Vagina (tissue), 2 donors: ENCODE measurements at regions not wholly inside any gene's neighbourhood (a gene's known extent, or its start where the extent isn't known, plus 50 kb on each side); places are given as distances from the start of the nearest gene placed in this dataset.
"Not testable (repeated sequence)": the region's sequence is repeated elsewhere in the genome, so short reads cannot be mapped to it uniquely, and the experiment has no call there.

Experiments used
- DNase-seq, 2 donors: peaks; one replicate each; pipeline ENCODE4 v3.0.0-alpha.2; 2017; ENCODE audit errors: extremely low spot score in 2 of 2
- H3K27ac ChIP-seq: fragments of 200-600 bp; sonication (generic); one replicate; pipeline ENCODE4 v1.5.1; 2019
- H3K27me3 ChIP-seq: fragments of 200-600 bp; sonication (generic); one replicate; pipeline ENCODE4 v1.5.1; 2019
- H3K36me3 ChIP-seq, 2 donors: fragments of 200-600 bp; sonication (generic); one replicate each; pipeline ENCODE4 v1.5.1; 2017 to 2019
- H3K4me1 ChIP-seq: fragments of 200-600 bp; sonication (generic); one replicate; pipeline ENCODE4 v1.5.1; 2019
- H3K4me3 ChIP-seq, 2 donors: fragments of 200-600 bp; sonication (generic); 1 replicate in 1 of 2; 2 replicates in 1 of 2; pipeline ENCODE4 v1.5.1; 2016 to 2019
- H3K9me3 ChIP-seq: fragments of 200-600 bp; sonication (generic); one replicate; pipeline ENCODE4 v1.5.1; 2019
- POLR2A ChIP-seq, 2 donors: fragments of 450-650 bp; IDR thresholded peaks; one replicate each; pipeline ENCODE4 v1.6.1; 2017; ENCODE audit warnings: antibody characterized with exemption in 2 of 2, mild to moderate bottlenecking in 2 of 2, moderate library complexity in 2 of 2
- POLR2AphosphoS5 ChIP-seq, 2 donors: sonication (generic); formaldehyde crosslinking; IDR thresholded peaks; one replicate each; pipeline ENCODE4 v1.9.0; 2017; ENCODE audit warnings: antibody characterized with exemption in 2 of 2, mild to moderate bottlenecking in 2 of 2, low read depth in 1 of 2; ENCODE audit not compliant: insufficient read depth in 1 of 2
- intact Hi-C: fragments of 100-400 bp; cut with DNase I; formaldehyde crosslinking; loops from one replicate; pipeline ENCODE4 v1.15.1; 2023
- TF ChIP-seq, protein P1 (sequence below), 3 experiments: fragments of 450-650 bp in 2 of 3; fragments of 200-600 bp in 1 of 3; sonication (generic) in 1 of 3; IDR thresholded peaks; one replicate each; pipeline ENCODE4 v1.5.1; 2017 to 2019; ENCODE audit warnings: antibody characterized with exemption in 3 of 3, mild to moderate bottlenecking in 2 of 3, moderate library complexity in 2 of 3

GRCh38 chr14:30193845-30194501, 266.3 kb upstream of the PRKD1 start:
- H3K27me3 ChIP-seq = no peaks in the 10 kb centered on the region
- H3K27ac ChIP-seq = no peak overlapping the region

GRCh38 chr14:30194741-30195148, 267.1 kb upstream of the PRKD1 start:
- TF ChIP-seq POLR2A (IDR thresholded peaks at IDR 0.05) (no peak), POLR2AphosphoS5 (IDR thresholded peaks at IDR 0.05; ENCODE audit: insufficient read depth in 1 of 2, low read depth in 1 of 2) (no peak)
- TF ChIP-seq, protein P1, sequence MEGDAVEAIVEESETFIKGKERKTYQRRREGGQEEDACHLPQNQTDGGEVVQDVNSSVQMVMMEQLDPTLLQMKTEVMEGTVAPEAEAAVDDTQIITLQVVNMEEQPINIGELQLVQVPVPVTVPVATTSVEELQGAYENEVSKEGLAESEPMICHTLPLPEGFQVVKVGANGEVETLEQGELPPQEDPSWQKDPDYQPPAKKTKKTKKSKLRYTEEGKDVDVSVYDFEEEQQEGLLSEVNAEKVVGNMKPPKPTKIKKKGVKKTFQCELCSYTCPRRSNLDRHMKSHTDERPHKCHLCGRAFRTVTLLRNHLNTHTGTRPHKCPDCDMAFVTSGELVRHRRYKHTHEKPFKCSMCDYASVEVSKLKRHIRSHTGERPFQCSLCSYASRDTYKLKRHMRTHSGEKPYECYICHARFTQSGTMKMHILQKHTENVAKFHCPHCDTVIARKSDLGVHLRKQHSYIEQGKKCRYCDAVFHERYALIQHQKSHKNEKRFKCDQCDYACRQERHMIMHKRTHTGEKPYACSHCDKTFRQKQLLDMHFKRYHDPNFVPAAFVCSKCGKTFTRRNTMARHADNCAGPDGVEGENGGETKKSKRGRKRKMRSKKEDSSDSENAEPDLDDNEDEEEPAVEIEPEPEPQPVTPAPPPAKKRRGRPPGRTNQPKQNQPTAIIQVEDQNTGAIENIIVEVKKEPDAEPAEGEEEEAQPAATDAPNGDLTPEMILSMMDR (IDR thresholded peaks at IDR 0.05) = no peak

More at GRCh38 chr14:30193845-30194501, 266.3 kb upstream of the PRKD1 start:
- no peaks in the 10 kb centered on the region for H3K9me3 ChIP-seq
- DNase-seq = no peak
- TF ChIP-seq POLR2AphosphoS5 (IDR thresholded peaks at IDR 0.05; ENCODE audit: insufficient read depth in 1 of 2, low read depth in 1 of 2) = no peak
- TF ChIP-seq POLR2A (IDR thresholded peaks at IDR 0.05) = no peak
- TF ChIP-seq, protein P1 (IDR thresholded peaks at IDR 0.05) = no peak
- H3K36me3 ChIP-seq = no peaks in the 10 kb centered on the region
- no peak overlapping the region for H3K4me3 ChIP-seq
- intact Hi-C loops = no loop called here
- H3K4me1 ChIP-seq = no peaks in the 10 kb centered on the region

GRCh38 chr14:30195941-30196340, 268.3 kb upstream of the PRKD1 start:
- H3K27me3 ChIP-seq = no peaks in the 10 kb centered on the region
- no peak for DNase-seq
- H3K36me3 ChIP-seq = no peaks in the 10 kb centered on the region
- TF ChIP-seq, protein P1 (IDR thresholded peaks at IDR 0.05) = no peak
- TF ChIP-seq POLR2AphosphoS5 (IDR thresholded peaks at IDR 0.05; ENCODE audit: insufficient read depth in 1 of 2, low read depth in 1 of 2) (no peak), POLR2A (IDR thresholded peaks at IDR 0.05) (no peak)
- no peak overlapping the region for H3K4me3 ChIP-seq
- no peaks in the 10 kb centered on the region for H3K9me3 ChIP-seq
- intact Hi-C loops = no loop called here
- H3K27ac ChIP-seq = no peak overlapping the region
- no peaks in the 10 kb centered on the region for H3K4me1 ChIP-seq

More at GRCh38 chr14:30194741-30195148, 267.1 kb upstream of the PRKD1 start:
- Histone ChIP-seq H3K4me3 (no peak overlapping the region), H3K4me1 (no peaks in the 10 kb centered on the region), H3K27ac (no peak overlapping the region), H3K9me3 (no peaks in the 10 kb centered on the region), H3K27me3 (no peaks in the 10 kb centered on the region), H3K36me3 (no peaks in the 10 kb centered on the region)
- intact Hi-C loops = no loop called here
- no peak for DNase-seq

- intact Hi-C loops = no loop called here
- Histone ChIP-seq H3K27ac (no peak overlapping the region), H3K9me3 (no peaks in the 10 kb centered on the region), H3K4me1 (no peaks in the 10 kb centered on the region), H3K27me3 (no peaks in the 10 kb centered on the region), H3K36me3 (no peaks in the 10 kb centered on the region), H3K4me3 (no peak overlapping the region)
- TF ChIP-seq POLR2AphosphoS5 (IDR thresholded peaks at IDR 0.05; ENCODE audit: insufficient read depth in 1 of 2, low read depth in 1 of 2) = no peak
- TF ChIP-seq POLR2A (IDR thresholded peaks at IDR 0.05) = no peak
- TF ChIP-seq, protein P1 (IDR thresholded peaks at IDR 0.05) = no peak
- DNase-seq = no peak
These were observed 269.2 kb upstream of the PRKD1 start for GRCh38 chr14:30196861-30197260.

- intact Hi-C loops, H3K4me1 ChIP-seq, H3K27me3 ChIP-seq, H3K36me3 ChIP-seq, H3K27ac ChIP-seq, DNase-seq, H3K4me3 ChIP-seq, H3K9me3 ChIP-seq: not testable (repeated sequence)
These were observed 271.1 kb upstream of the PRKD1 start for GRCh38 chr14:30198720-30199119.
